ENCODE measurements at regions not wholly inside any gene's neighbourhood (a gene's known extent, or its start where the extent isn't known, plus 50 kb on each side); places are given as distances from the start of the nearest gene placed in this dataset.

DNA sequence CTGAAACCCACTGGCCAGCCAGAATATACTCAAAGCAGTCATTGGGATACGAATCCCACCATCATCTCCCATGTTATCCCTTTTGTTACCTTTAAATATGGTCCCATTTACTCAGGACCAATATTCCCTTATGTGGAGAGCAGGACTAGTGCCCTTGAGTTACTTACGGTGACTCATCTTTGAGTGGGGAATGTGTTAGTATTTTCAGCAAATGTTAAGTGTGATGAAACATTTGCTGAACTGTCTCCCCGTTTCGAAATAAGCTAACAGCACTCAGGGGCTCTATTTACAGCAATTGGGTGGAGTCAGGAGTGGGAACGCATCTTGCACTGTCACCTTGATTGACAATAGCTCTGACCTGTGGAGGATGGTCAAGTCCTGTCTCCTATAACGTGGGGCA is 67.4 kb downstream of the CTSL start:
- H3K36me3 ChIP-seq (ENCODE audit: control insufficient read depth in 2 of 2, extremely low read depth in 1 of 2, insufficient read depth in 2 of 2, low read length in 2 of 2), result no peaks in the 10 kb centered on the region
- no peak overlapping the region for H2AFZ ChIP-seq (ENCODE audit: control insufficient read depth, low read length)
- dilution Hi-C loops (cut with MboI; ENCODE audit: extremely low pct_ligation_motif_present, low sequenced_read_pairs), result no loop called here
- H3K4me2 ChIP-seq (ENCODE audit: control insufficient read depth, extremely low read depth, insufficient read depth, low read depth, low read length), result no peak overlapping the region
- H3K9ac ChIP-seq (ENCODE audit: control insufficient read depth, extremely low read depth, insufficient read depth, low read length), result no peak overlapping the region
- no peak overlapping the region for H3K4me3 ChIP-seq (ENCODE audit: control insufficient read depth in 2 of 3, extremely low read depth in 1 of 3, insufficient read depth in 2 of 3, low read depth in 1 of 3, low read length in 3 of 3)
- FAIRE-seq (no peak), DNase-seq (ENCODE audit: low read depth, low spot score) (no peak)
- TF ChIP-seq, protein P1, sequence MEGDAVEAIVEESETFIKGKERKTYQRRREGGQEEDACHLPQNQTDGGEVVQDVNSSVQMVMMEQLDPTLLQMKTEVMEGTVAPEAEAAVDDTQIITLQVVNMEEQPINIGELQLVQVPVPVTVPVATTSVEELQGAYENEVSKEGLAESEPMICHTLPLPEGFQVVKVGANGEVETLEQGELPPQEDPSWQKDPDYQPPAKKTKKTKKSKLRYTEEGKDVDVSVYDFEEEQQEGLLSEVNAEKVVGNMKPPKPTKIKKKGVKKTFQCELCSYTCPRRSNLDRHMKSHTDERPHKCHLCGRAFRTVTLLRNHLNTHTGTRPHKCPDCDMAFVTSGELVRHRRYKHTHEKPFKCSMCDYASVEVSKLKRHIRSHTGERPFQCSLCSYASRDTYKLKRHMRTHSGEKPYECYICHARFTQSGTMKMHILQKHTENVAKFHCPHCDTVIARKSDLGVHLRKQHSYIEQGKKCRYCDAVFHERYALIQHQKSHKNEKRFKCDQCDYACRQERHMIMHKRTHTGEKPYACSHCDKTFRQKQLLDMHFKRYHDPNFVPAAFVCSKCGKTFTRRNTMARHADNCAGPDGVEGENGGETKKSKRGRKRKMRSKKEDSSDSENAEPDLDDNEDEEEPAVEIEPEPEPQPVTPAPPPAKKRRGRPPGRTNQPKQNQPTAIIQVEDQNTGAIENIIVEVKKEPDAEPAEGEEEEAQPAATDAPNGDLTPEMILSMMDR (optimal IDR thresholded peaks at IDR 0.05 in 1 of 3, IDR thresholded peaks at IDR 0.05 in 1 of 3, conservative IDR thresholded peaks at IDR 0.05 in 1 of 3; ENCODE audit: extremely low read depth in 1 of 3, insufficient read depth in 2 of 3, low read length in 3 of 3), result no peak
- TF ChIP-seq EZH2 (IDR thresholded peaks at IDR 0.05; ENCODE audit: low read length), result no peak
- no peaks in the 10 kb centered on the region for H3K9me3 ChIP-seq (ENCODE audit: control insufficient read depth, low read depth, low read length)
- H4K20me1 ChIP-seq (ENCODE audit: control insufficient read depth, extremely low read depth, insufficient read depth, low read length), result no peaks in the 10 kb centered on the region
- no peak overlapping the region for H3K27ac ChIP-seq (ENCODE audit: control insufficient read depth, insufficient read depth, low read length)
- no peaks in the 10 kb centered on the region for H3K27me3 ChIP-seq (ENCODE audit: control insufficient read depth, extremely low read depth, insufficient read depth, low read length)
- H3K79me2 ChIP-seq (ENCODE audit: control insufficient read depth, insufficient read depth, low read length), result no peaks in the 10 kb centered on the region
- no peaks in the 10 kb centered on the region for H3K4me1 ChIP-seq (ENCODE audit: control insufficient read depth, extremely low read depth, insufficient read depth, low read length)
- H3K9me1 ChIP-seq (ENCODE audit: control insufficient read depth, extremely low read depth, insufficient read depth, low read length), result no peaks in the 10 kb centered on the region

GRCh38 chr9:87795178-87795577 is 69.3 kb downstream of the CTSL start:
- TF ChIP-seq EZH2 (IDR thresholded peaks at IDR 0.05; ENCODE audit: low read length), result no peak
- TF ChIP-seq, protein P1 (optimal IDR thresholded peaks at IDR 0.05 in 1 of 3, IDR thresholded peaks at IDR 0.05 in 1 of 3, conservative IDR thresholded peaks at IDR 0.05 in 1 of 3; ENCODE audit: extremely low read depth in 1 of 3, insufficient read depth in 2 of 3, low read length in 3 of 3), result no peak
- no peak overlapping the region for H3K27ac ChIP-seq (ENCODE audit: control insufficient read depth, insufficient read depth, low read length)
- H3K9me3 ChIP-seq (ENCODE audit: control insufficient read depth, low read depth, low read length), result no peaks in the 10 kb centered on the region
- H3K9ac ChIP-seq (ENCODE audit: control insufficient read depth, extremely low read depth, insufficient read depth, low read length), result no peak overlapping the region
- no peaks in the 10 kb centered on the region for H4K20me1 ChIP-seq (ENCODE audit: control insufficient read depth, extremely low read depth, insufficient read depth, low read length)
- no peak overlapping the region for H3K4me3 ChIP-seq (ENCODE audit: control insufficient read depth in 2 of 3, extremely low read depth in 1 of 3, insufficient read depth in 2 of 3, low read depth in 1 of 3, low read length in 3 of 3)
- FAIRE-seq, result no peak
- no peaks in the 10 kb centered on the region for H3K36me3 ChIP-seq (ENCODE audit: control insufficient read depth in 2 of 2, extremely low read depth in 1 of 2, insufficient read depth in 2 of 2, low read length in 2 of 2)
- dilution Hi-C loops (cut with MboI; ENCODE audit: extremely low pct_ligation_motif_present, low sequenced_read_pairs), result no loop called here
- no peak for DNase-seq (ENCODE audit: low read depth, low spot score)
- H3K4me1 ChIP-seq (ENCODE audit: control insufficient read depth, extremely low read depth, insufficient read depth, low read length), result no peaks in the 10 kb centered on the region
- no peak overlapping the region for H3K4me2 ChIP-seq (ENCODE audit: control insufficient read depth, extremely low read depth, insufficient read depth, low read depth, low read length)
- H3K27me3 ChIP-seq (ENCODE audit: control insufficient read depth, extremely low read depth, insufficient read depth, low read length), result no peaks in the 10 kb centered on the region
- no peaks in the 10 kb centered on the region for H3K79me2 ChIP-seq (ENCODE audit: control insufficient read depth, insufficient read depth, low read length)
- no peaks in the 10 kb centered on the region for H3K9me1 ChIP-seq (ENCODE audit: control insufficient read depth, extremely low read depth, insufficient read depth, low read length)
- no peak overlapping the region for H2AFZ ChIP-seq (ENCODE audit: control insufficient read depth, low read length)
